ENCODE measurements at regions not wholly inside any gene's neighbourhood (a gene's known extent, or its start where the extent isn't known, plus 50 kb on each side); places are given as distances from the start of the nearest gene placed in this dataset.

- no peaks in the 10 kb centered on the region for H3K4me1 ChIP-seq (ENCODE audit: control insufficient read depth, insufficient read depth, low read length)
- no peak for ATAC-seq (ENCODE audit: low read depth)
- no peaks in the 10 kb centered on the region for H3K36me3 ChIP-seq (ENCODE audit: control insufficient read depth, insufficient read depth, low read length)
- TF ChIP-seq CHD1 (IDR thresholded peaks at IDR 0.05; ENCODE audit: low read depth, low read length) (no peak), RCOR1 (IDR thresholded peaks at IDR 0.05; ENCODE audit: insufficient replicate concordance, low read length) (no peak), CTCF (conservative IDR thresholded peaks at IDR 0.05; ENCODE audit: low read depth, low read length) (no peak), USF2 (IDR thresholded peaks at IDR 0.05; ENCODE audit: low read depth, low read length) (no peak), NFE2L2 (IDR thresholded peaks at IDR 0.05; ENCODE audit: low read depth, low read length) (no peak), BHLHE40 (IDR thresholded peaks at IDR 0.05; ENCODE audit: low read depth, low read length) (no peak), CEBPB (IDR thresholded peaks at IDR 0.05; ENCODE audit: low read depth, low read length) (no peak), POLR2A (IDR thresholded peaks at IDR 0.05; ENCODE audit: low read depth, low read length) (no peak), SMC3 (IDR thresholded peaks at IDR 0.05; ENCODE audit: low read depth, low read length) (no peak), MXI1 (IDR thresholded peaks at IDR 0.05; ENCODE audit: borderline replicate concordance, low read depth, low read length) (no peak), ELK1 (IDR thresholded peaks at IDR 0.05; ENCODE audit: borderline replicate concordance, low read depth, low read length) (no peak), RFX5 (IDR thresholded peaks at IDR 0.05; ENCODE audit: low read depth, low read length) (no peak), MAZ (IDR thresholded peaks at IDR 0.05; ENCODE audit: borderline replicate concordance, low read depth, low read length) (no peak), FOS (IDR thresholded peaks at IDR 0.05; ENCODE audit: low read depth, low read length) (no peak), RAD21 (IDR thresholded peaks at IDR 0.05; ENCODE audit: low read length) (no peak), MAFK (IDR thresholded peaks at IDR 0.05; ENCODE audit: low read depth, low read length) (no peak)
- H3K27ac ChIP-seq (ENCODE audit: insufficient read depth, low read length): no peak overlapping the region
- H2BK20ac ChIP-seq (ENCODE audit: low read depth, low read length): no peak overlapping the region
- no peak overlapping the region for H2AK5ac ChIP-seq (ENCODE audit: low read depth, low read length)
- H4K91ac ChIP-seq (ENCODE audit: insufficient read depth, low read depth, low read length): no peak overlapping the region
- H3K14ac ChIP-seq (replicated peaks; ENCODE audit: low read depth, low read length): no peak overlapping the region
- intact Hi-C loops (cut with micrococcal nuclease): no loop called here
- no peak overlapping the region for H3K9ac ChIP-seq (ENCODE audit: low read depth, low read length)
- in situ Hi-C loops (cut with MboI; ENCODE audit: low sequenced_read_pairs): no loop called here
- H3K56ac ChIP-seq (ENCODE audit: extremely low read depth, insufficient read depth, low read length): no peak overlapping the region
- no peak overlapping the region for H4K5ac ChIP-seq (ENCODE audit: low read depth, low read length)
- H3K4ac ChIP-seq (ENCODE audit: low read depth, low read length): no peak overlapping the region
- H3K79me1 ChIP-seq (ENCODE audit: low read depth in 1 of 2, low read length in 2 of 2): no peaks in the 10 kb centered on the region
- no peak overlapping the region for H4K8ac ChIP-seq (ENCODE audit: low read depth in 2 of 2, low read length in 2 of 2)
- H3K27me3 ChIP-seq (ENCODE audit: control insufficient read depth, insufficient read depth, low read length): peaks cover 34% of the 10 kb centered on the region
- H3K9me3 ChIP-seq (ENCODE audit: control insufficient read depth, insufficient read depth, low read length): no peaks in the 10 kb centered on the region; the same call in 1 of the 2 replicates
- WGBS, 2 experiments (ENCODE audit: extremely low coverage in 2 of 2, insufficient read length in 1 of 2): 100% methylated on average over 1 of the region's 7 CpGs; no CpG with 5 or more reads in 1 of the 2 experiments
- no peak overlapping the region for H3K18ac ChIP-seq (ENCODE audit: low read depth, low read length)
- no peak overlapping the region for H3K23ac ChIP-seq (ENCODE audit: low read depth, low read length)
- POLR2A ChIA-PET (ENCODE audit: unreplicated experiment): no interaction called here
- H2BK15ac ChIP-seq (ENCODE audit: low read depth, low read length): no peak overlapping the region
- no peak overlapping the region for H3K4me2 ChIP-seq (ENCODE audit: low read depth, low read length)
- H2AK9ac ChIP-seq (replicated peaks; ENCODE audit: low read depth, low read length, poor library complexity): no peak overlapping the region
- CTCF ChIA-PET: no interaction called here
- no peaks in the 10 kb centered on the region for H4K20me1 ChIP-seq (ENCODE audit: insufficient read depth, low read length)
- BruUV-seq (replicated peaks): no TSS peak
- H2BK120ac ChIP-seq (ENCODE audit: low read depth, low read length): no peak overlapping the region
- no peaks in the 10 kb centered on the region for H3K9me1 ChIP-seq (ENCODE audit: insufficient read depth, low read length)
- no peak overlapping the region for H2BK5ac ChIP-seq (ENCODE audit: low read depth, low read length, poor library complexity, severe bottlenecking)
- H3K4me3 ChIP-seq (ENCODE audit: insufficient read depth, low read depth, low read length): no peak overlapping the region
- no peak overlapping the region for H2AFZ ChIP-seq (replicated peaks; ENCODE audit: low read length, poor library complexity)
- DNase-seq: no peak
- dilution Hi-C loops (cut with HindIII; ENCODE audit: low sequenced_read_pairs, unreplicated experiment): no loop called here
Observed at GRCh38 chr13:20331949-20332348, 99.8 kb upstream of the GJB6 start.
